ENCODE measurements at regions not wholly inside any gene's neighbourhood (a gene's known extent, or its start where the extent isn't known, plus 50 kb on each side); places are given as distances from the start of the nearest gene placed in this dataset.

- DNase-seq (ENCODE audit: low spot score) (no peak), FAIRE-seq (no peak)
These were observed 737.5 kb upstream of the NDST4 start for GRCh38 chr4:115850799-115851509.

GRCh38 chr4:115844180-115844579 is 730.8 kb upstream of the NDST4 start:
- FAIRE-seq (no peak), DNase-seq (ENCODE audit: low spot score) (no peak)

GRCh38 chr4:115841871-115842270 is 728.5 kb upstream of the NDST4 start:
- FAIRE-seq (no peak), DNase-seq (ENCODE audit: low spot score) (no peak)

- DNase-seq (ENCODE audit: low spot score) (no peak), FAIRE-seq (no peak)
These were observed 721.0 kb upstream of the NDST4 start for GRCh38 chr4:115834441-115834840.

GRCh38 chr4:115824630-115825029 is 711.2 kb upstream of the NDST4 start:
- DNase-seq (ENCODE audit: low spot score) (no peak), FAIRE-seq (no peak)

GRCh38 chr4:115803825-115804224 is 690.4 kb upstream of the NDST4 start:
- DNase-seq (ENCODE audit: low spot score) (no peak), FAIRE-seq (no peak)

GRCh38 chr4:115790812-115791211 is 677.4 kb upstream of the NDST4 start:
- FAIRE-seq (no peak), DNase-seq (ENCODE audit: low spot score) (no peak)

- FAIRE-seq = no peak
- no peak for DNase-seq (ENCODE audit: low spot score)
These were observed 668.2 kb upstream of the NDST4 start for GRCh38 chr4:115781528-115782146.

GRCh38 chr4:115780835-115781234 is 667.4 kb upstream of the NDST4 start:
- FAIRE-seq (no peak), DNase-seq (ENCODE audit: low spot score) (no peak)

GRCh38 chr4:115780268-115780667 is 666.8 kb upstream of the NDST4 start:
- DNase-seq (ENCODE audit: low spot score) (no peak), FAIRE-seq (no peak)

- no peak for DNase-seq (ENCODE audit: low spot score)
- no peak for FAIRE-seq
These were observed 656.7 kb upstream of the NDST4 start for GRCh38 chr4:115770046-115770543.

- DNase-seq (ENCODE audit: low spot score) (no peak), FAIRE-seq (no peak)
These were observed 656.0 kb upstream of the NDST4 start for GRCh38 chr4:115769396-115769795.

- no peak for FAIRE-seq
- DNase-seq (ENCODE audit: low spot score) = no peak
These were observed 649.6 kb upstream of the NDST4 start for GRCh38 chr4:115763051-115763450.

- no peak for DNase-seq (ENCODE audit: low spot score)
- no peak for FAIRE-seq
These were observed 645.8 kb upstream of the NDST4 start for GRCh38 chr4:115759231-115759630.

- FAIRE-seq (no peak), DNase-seq (ENCODE audit: low spot score) (no peak)
These were observed 636.0 kb upstream of the NDST4 start for GRCh38 chr4:115749404-115749803.

- FAIRE-seq (no peak), DNase-seq (ENCODE audit: low spot score) (no peak)
These were observed 627.4 kb upstream of the NDST4 start for GRCh38 chr4:115740806-115741205.

- no peak for FAIRE-seq
- no peak for DNase-seq (ENCODE audit: low spot score)
These were observed 616.4 kb upstream of the NDST4 start for GRCh38 chr4:115729739-115730266.

GRCh38 chr4:115723621-115724020 is 610.2 kb upstream of the NDST4 start:
- FAIRE-seq (no peak), DNase-seq (ENCODE audit: low spot score) (no peak)

- no peak for DNase-seq (ENCODE audit: low spot score)
- no peak for FAIRE-seq
These were observed 607.2 kb upstream of the NDST4 start for GRCh38 chr4:115720611-115721010.

GRCh38 chr4:115711575-115711974 is 598.2 kb upstream of the NDST4 start:
- peak; percentile 20 for DNase-seq (ENCODE audit: low spot score)
- no peak for FAIRE-seq

- DNase-seq (ENCODE audit: low spot score) (no peak), FAIRE-seq (no peak)
These were observed 575.5 kb upstream of the NDST4 start for GRCh38 chr4:115688961-115689360.

- no peak for DNase-seq (ENCODE audit: low spot score)
These were observed 573.8 kb upstream of the NDST4 start for GRCh38 chr4:115687052-115687755.

More at GRCh38 chr4:115687052-115687755, 573.8 kb upstream of the NDST4 start:
- no peak for FAIRE-seq

Measured in urothelium cell line (cell line).